T-helper 2 cell treated with Interferon-gamma antibody and Interleukin-4, amounts not matched to agents 5 μg/mL and 100 μg/mL, for 36 hours (primary cell): ENCODE measurements at regions not wholly inside any gene's neighbourhood (a gene's known extent, or its start where the extent isn't known, plus 50 kb on each side); places are given as distances from the start of the nearest gene placed in this dataset.
"Not testable (repeated sequence)": the region's sequence is repeated elsewhere in the genome, so short reads cannot be mapped to it uniquely, and the experiment has no call there.

Experiments
- DNase-seq: peaks from one replicate; pipeline ENCODE4 v3.0.0; 2021; ENCODE audit warnings: low spot score
- H3K27ac Mint-ChIP-seq: one replicate; pipeline ENCODE4 v1.8.0; 2021; ENCODE audit warnings: mild to moderate bottlenecking, mixed read lengths
- H3K27me3 Mint-ChIP-seq: one replicate; pipeline ENCODE4 v1.8.0; 2021; ENCODE audit warnings: low read depth, mixed read lengths
- H3K36me3 Mint-ChIP-seq: one replicate; pipeline ENCODE4 v1.8.0; 2021; ENCODE audit warnings: low read depth, mixed read lengths
- H3K4me1 Mint-ChIP-seq: one replicate; pipeline ENCODE4 v1.8.0; 2021; ENCODE audit warnings: low read depth, mixed read lengths
- H3K4me3 Mint-ChIP-seq: one replicate; pipeline ENCODE4 v1.8.0; 2022; ENCODE audit warnings: mild to moderate bottlenecking, moderate library complexity, mixed read lengths
- H3K9me3 Mint-ChIP-seq: one replicate; pipeline ENCODE4 v1.8.0; 2021; ENCODE audit warnings: mixed read lengths

GRCh38 chr1:157200451-157200850, 62.3 kb upstream of the ETV3 start:
- Mint-ChIP-seq H3K4me3 (no peak overlapping the region), H3K27ac (no peak overlapping the region), H3K9me3 (no peaks in the 10 kb centered on the region), H3K36me3 (no peaks in the 10 kb centered on the region), H3K4me1 (peaks cover 3% of the 10 kb centered on the region), H3K27me3 (peaks cover 15% of the 10 kb centered on the region)
- DNase-seq, result no peak

- H3K4me3 Mint-ChIP-seq, result no peak overlapping the region
- peaks cover 3% of the 10 kb centered on the region for H3K4me1 Mint-ChIP-seq
- no peak for DNase-seq
- peaks cover 16% of the 10 kb centered on the region for H3K27me3 Mint-ChIP-seq
- no peaks in the 10 kb centered on the region for H3K36me3 Mint-ChIP-seq
- no peak overlapping the region for H3K27ac Mint-ChIP-seq
- no peaks in the 10 kb centered on the region for H3K9me3 Mint-ChIP-seq
Observed at GRCh38 chr1:157199421-157199755, 61.2 kb upstream of the ETV3 start.

DNA sequence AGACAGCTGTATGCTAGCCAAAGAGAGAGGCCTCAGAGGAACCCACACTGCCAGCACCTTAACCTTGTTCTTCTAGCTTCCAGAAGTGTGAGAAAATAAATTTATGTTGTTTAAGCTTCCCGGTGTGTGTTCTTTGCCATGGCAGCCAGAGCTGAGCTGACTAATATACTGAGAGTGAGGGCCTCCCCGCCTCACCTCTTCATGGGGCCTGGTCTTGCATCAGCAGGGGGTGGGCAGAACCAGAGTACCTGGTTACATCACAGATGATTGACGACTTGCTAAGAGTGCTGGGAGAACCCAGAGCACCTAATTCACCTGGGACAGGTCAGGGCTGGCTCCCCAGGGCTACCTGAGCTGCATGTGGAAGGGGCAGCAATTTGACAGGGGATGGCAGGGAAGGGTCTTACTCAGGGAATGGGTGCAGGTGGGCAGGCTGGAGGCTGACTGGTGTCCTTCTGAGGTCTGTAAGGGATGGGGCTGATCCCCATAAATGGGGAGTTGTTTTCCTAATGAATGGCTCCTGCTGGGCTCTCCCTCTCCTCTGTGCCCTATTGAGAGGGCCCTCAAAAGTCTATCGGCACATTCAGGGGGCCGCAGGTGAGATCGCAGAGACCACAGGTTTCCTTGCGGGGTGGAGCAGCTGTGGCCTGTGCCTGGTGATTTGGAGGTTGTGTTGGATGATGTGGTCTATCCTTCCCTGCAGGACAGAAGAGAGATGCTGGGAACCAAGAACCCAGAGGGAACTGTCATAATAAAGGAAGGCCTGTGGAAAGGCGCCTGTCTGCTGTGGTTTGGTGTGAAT, 60.6 kb upstream of the ETV3 start:
- Mint-ChIP-seq H3K27ac (no peak overlapping the region), H3K9me3 (no peaks in the 10 kb centered on the region), H3K4me1 (peaks cover 5% of the 10 kb centered on the region)

DNA sequence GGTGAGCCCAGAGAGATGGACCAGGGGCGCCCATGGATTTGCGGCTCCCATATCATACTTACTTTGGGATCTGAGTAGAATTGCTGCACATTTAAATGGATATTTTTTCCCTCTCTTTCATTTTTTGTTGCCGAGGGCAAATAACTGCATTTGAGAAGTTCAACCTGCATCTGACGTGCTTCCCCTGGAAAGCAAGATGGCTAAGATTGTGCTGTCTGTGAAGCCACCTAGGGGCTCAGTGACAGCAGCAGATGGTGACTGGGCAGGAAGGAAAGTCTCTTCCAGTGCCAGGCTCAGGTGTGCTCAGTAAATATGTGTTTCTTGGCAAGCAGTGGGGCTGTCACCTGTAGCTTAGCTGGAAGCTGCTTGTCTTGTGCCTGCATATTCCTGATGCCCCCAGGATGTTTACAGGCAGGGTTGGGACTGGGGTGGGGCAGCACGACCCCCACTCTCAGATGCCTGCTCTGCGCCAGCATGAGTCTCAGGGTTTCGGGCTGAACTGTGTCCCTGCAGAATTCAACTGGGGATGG, 59.8 kb upstream of the ETV3 start:
- Mint-ChIP-seq H3K36me3 (no peaks in the 10 kb centered on the region), H3K4me1 (peaks cover 6% of the 10 kb centered on the region), H3K27me3 (peaks cover 20% of the 10 kb centered on the region), H3K9me3 (no peaks in the 10 kb centered on the region), H3K27ac (no peak overlapping the region), H3K4me3 (no peak overlapping the region)
- no peak for DNase-seq

More for the DNA sequence above, 60.6 kb upstream of the ETV3 start:
- H3K27me3 Mint-ChIP-seq, result peaks cover 21% of the 10 kb centered on the region
- H3K36me3 Mint-ChIP-seq, result no peaks in the 10 kb centered on the region
- DNase-seq, result no peak
- H3K4me3 Mint-ChIP-seq, result no peak overlapping the region

DNA sequence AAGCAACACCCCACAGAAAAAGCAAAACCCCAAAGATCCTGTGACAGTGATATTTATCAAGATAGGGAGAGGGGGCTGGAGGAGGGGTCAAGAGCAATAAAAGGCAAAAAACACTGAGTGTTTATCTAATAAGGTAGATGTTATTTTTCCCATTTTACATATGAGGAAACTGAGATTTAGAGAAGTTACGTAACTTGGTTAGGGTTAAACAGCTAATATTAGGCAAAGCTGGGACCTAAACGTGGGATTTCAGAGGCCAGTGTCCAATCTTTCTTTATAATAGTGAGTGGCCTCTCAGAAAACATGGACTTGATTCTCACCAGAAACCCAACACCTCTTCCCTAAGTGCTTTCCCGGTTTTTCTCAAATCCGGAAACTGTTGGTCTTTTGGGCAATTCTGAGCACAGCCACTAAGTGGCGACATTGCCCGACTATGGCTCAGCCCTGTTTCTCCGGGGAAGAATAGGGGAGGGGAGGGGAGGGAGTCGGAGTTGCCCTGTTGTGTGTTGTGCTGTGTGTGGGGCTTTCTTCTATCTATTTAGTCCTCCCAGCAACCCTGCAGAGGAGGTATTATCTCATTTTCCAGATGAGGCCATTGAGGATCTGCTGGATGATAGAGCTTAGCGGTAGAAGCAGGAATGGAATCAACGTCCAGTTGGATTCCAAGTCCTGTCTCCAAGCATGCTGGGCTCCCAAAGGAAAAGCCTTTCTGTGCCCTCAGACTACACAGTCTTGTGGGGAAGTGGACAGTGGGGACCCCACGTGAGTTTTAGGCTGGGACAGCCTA, 58.7 kb upstream of the ETV3 start:
- peaks cover 31% of the 10 kb centered on the region for H3K27me3 Mint-ChIP-seq

GRCh38 chr1:157196245-157196543, 58.0 kb upstream of the ETV3 start:
- H3K36me3 Mint-ChIP-seq, result no peaks in the 10 kb centered on the region
- H3K4me1 Mint-ChIP-seq, result peaks cover 6% of the 10 kb centered on the region
- peaks cover 32% of the 10 kb centered on the region for H3K27me3 Mint-ChIP-seq
- H3K27ac Mint-ChIP-seq, result no peak overlapping the region
- no peak overlapping the region for H3K4me3 Mint-ChIP-seq
- no peak for DNase-seq
- no peaks in the 10 kb centered on the region for H3K9me3 Mint-ChIP-seq

More for the DNA sequence above, 58.7 kb upstream of the ETV3 start:
- H3K27ac Mint-ChIP-seq, H3K36me3 Mint-ChIP-seq, DNase-seq, H3K9me3 Mint-ChIP-seq, H3K4me1 Mint-ChIP-seq, H3K4me3 Mint-ChIP-seq: not testable (repeated sequence)

GRCh38 chr1:157195521-157196244, 57.5 kb upstream of the ETV3 start:
- Mint-ChIP-seq H3K27ac (no peak overlapping the region), H3K27me3 (peaks cover 32% of the 10 kb centered on the region), H3K4me1 (peaks cover 6% of the 10 kb centered on the region), H3K36me3 (no peaks in the 10 kb centered on the region), H3K9me3 (no peaks in the 10 kb centered on the region), H3K4me3 (no peak overlapping the region)
- DNase-seq, result no peak

GRCh38 chr1:157194731-157195520, 56.7 kb upstream of the ETV3 start:
- no peak for DNase-seq
- H3K4me3 Mint-ChIP-seq, result no peak overlapping the region
- peaks cover 6% of the 10 kb centered on the region for H3K4me1 Mint-ChIP-seq
- no peak overlapping the region for H3K27ac Mint-ChIP-seq
- H3K9me3 Mint-ChIP-seq, result no peaks in the 10 kb centered on the region
- no peaks in the 10 kb centered on the region for H3K36me3 Mint-ChIP-seq
- H3K27me3 Mint-ChIP-seq, result peaks cover 32% of the 10 kb centered on the region

- H3K36me3 Mint-ChIP-seq, result no peaks in the 10 kb centered on the region
- H3K4me1 Mint-ChIP-seq, result peaks cover 6% of the 10 kb centered on the region
- no peak overlapping the region for H3K4me3 Mint-ChIP-seq
- H3K27ac Mint-ChIP-seq, result no peak overlapping the region
- DNase-seq, result peak; percentile 21
- H3K9me3 Mint-ChIP-seq, result no peaks in the 10 kb centered on the region
- peaks cover 35% of the 10 kb centered on the region for H3K27me3 Mint-ChIP-seq
Observed at GRCh38 chr1:157193702-157194391, 55.7 kb upstream of the ETV3 start.

- Mint-ChIP-seq H3K27me3 (peaks cover 37% of the 10 kb centered on the region), H3K36me3 (no peaks in the 10 kb centered on the region)
Observed at GRCh38 chr1:157193219-157193618, 55.0 kb upstream of the ETV3 start.

DNA sequence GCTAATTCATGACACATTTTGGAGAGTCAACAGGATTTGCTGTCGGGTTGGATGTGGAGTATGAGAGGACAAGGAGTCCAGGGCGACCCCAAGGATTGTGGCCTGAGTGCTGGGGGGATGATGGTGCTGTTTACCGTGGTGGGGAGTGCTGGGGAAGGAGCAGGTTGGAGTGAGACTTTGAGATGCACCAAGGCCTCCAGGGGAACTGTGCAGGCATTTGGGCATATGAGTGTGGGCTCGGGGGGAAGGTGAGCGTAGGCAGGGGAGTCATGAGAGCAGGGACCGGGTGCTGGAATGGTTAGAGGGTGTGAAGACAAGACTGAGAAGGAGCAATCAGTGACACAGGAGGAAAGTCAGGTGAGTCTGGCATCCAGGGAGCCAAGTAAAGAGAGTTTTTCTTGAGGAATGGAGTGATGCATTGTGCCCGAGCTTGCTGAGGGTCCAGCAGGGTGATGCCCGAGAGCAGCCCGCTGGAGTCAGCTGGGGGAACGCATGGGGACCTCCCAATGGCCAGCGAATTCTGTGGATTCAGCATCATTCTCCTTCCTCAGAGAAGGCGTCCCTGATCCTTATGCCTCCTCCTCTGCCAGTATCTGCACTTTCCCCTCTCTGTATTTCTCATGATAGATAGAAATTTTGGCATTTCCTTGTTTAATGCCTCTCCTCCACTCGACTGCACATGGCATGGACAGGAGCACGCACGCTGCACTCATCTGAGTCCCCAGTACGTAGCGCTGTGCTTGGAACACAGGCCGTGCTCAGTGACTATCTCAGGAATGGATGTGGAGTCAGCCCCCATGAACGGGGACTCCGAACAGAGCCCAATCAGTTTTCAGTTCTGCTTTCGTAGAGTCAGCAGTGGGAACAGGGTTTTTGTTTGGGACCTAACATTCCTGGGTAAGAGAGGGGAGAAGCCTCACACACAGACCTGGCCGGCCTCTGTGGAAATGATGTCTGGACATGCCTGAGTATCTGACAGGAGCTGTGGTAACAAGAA, 52.1 kb upstream of the ETV3 start:
- Mint-ChIP-seq H3K36me3 (no peaks in the 10 kb centered on the region), H3K27ac (no peak overlapping the region), H3K4me1 (peaks cover 3% of the 10 kb centered on the region), H3K4me3 (no peak overlapping the region), H3K27me3 (peaks cover 30% of the 10 kb centered on the region), H3K9me3 (no peaks in the 10 kb centered on the region)
- no peak for DNase-seq

More at GRCh38 chr1:157193219-157193618, 55.0 kb upstream of the ETV3 start:
- DNase-seq, result no peak
- no peak overlapping the region for H3K4me3 Mint-ChIP-seq
- H3K4me1 Mint-ChIP-seq, result peaks cover 6% of the 10 kb centered on the region
- no peak overlapping the region for H3K27ac Mint-ChIP-seq
- no peaks in the 10 kb centered on the region for H3K9me3 Mint-ChIP-seq

DNA sequence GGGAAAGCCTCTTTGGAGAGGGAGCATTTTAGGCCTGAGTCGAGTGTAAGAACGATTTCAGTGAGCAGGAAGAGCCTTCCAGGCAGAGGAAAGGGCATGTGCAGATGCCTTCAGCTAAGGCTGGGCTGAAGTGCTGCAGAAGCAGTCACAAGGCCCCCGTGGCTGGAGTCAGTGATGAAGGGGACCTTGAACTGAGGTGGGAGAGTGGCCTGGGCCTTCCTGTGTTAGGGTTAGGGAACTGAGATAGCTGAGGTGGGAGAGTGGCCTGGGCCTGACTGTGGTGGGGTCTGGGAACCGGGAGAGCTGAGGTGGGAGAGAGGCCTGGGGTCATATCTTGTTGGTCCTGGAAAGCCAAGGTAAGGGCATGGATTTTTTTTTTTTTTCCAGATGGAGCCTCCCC, 50.9 kb upstream of the ETV3 start:
- DNase-seq, result no peak
- peaks cover 3% of the 10 kb centered on the region for H3K4me1 Mint-ChIP-seq
- H3K27me3 Mint-ChIP-seq, result peaks cover 31% of the 10 kb centered on the region
- H3K4me3 Mint-ChIP-seq, result no peak overlapping the region
- H3K9me3 Mint-ChIP-seq, result no peaks in the 10 kb centered on the region
- no peaks in the 10 kb centered on the region for H3K36me3 Mint-ChIP-seq
- H3K27ac Mint-ChIP-seq, result no peak overlapping the region
